ENCODE measurements at regions not wholly inside any gene's neighbourhood (a gene's known extent, or its start where the extent isn't known, plus 50 kb on each side); places are given as distances from the start of the nearest gene placed in this dataset.

DNA sequence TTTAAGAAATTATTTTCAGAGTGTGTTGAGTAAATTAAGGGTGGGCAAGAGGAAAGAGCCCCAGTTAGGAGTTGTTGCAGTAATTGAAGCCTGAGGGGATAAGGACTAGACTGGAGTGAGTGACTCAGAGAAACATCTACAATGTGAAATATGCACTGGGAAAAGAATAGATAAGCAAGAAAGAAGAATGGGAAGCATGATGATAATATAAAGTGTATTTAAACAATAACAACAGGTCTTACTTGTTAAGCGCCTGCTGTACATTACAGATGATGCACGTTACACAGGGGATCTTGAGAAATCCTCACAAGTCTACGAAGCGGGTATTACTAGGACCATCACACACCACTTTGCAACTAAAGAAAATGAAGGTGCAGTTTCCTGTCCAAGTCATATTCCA lies 73.6 kb upstream of the STK17B start:
- TF ChIP-seq, protein P1, sequence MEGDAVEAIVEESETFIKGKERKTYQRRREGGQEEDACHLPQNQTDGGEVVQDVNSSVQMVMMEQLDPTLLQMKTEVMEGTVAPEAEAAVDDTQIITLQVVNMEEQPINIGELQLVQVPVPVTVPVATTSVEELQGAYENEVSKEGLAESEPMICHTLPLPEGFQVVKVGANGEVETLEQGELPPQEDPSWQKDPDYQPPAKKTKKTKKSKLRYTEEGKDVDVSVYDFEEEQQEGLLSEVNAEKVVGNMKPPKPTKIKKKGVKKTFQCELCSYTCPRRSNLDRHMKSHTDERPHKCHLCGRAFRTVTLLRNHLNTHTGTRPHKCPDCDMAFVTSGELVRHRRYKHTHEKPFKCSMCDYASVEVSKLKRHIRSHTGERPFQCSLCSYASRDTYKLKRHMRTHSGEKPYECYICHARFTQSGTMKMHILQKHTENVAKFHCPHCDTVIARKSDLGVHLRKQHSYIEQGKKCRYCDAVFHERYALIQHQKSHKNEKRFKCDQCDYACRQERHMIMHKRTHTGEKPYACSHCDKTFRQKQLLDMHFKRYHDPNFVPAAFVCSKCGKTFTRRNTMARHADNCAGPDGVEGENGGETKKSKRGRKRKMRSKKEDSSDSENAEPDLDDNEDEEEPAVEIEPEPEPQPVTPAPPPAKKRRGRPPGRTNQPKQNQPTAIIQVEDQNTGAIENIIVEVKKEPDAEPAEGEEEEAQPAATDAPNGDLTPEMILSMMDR (IDR thresholded peaks at IDR 0.05; ENCODE audit: low read depth, low read length, poor library complexity, severe bottlenecking) = no peak
- no peak for TF ChIP-seq EZH2phosphoT487 (IDR thresholded peaks at IDR 0.05; ENCODE audit: borderline replicate concordance, low read length)

Data from DOHH2 (cell line).